ENCODE measurements at regions not wholly inside any gene's neighbourhood (a gene's known extent, or its start where the extent isn't known, plus 50 kb on each side); places are given as distances from the start of the nearest gene placed in this dataset.

DNA sequence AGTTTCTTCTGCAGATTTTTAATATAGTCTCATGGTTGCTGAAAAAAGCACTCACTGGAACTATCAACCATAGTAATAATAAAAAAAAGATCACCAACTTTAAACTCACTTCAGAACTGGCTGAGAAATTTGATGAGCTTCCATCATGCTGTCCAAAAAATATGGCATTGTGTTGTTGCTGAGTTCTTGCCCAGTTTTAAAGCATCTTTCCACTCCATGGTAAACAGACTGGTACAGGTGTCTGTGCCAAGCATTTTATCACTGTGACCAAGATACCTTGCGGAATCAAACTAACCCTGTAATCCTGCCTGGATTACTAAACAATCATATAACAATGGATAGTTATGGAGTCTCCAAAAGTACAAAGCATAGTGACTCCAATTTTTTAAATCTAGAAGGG lies 360.3 kb upstream of the NOCT start:
- TF ChIP-seq ZNF8 (CRISPR knock-in tag; IDR thresholded peaks at IDR 0.05) (no peak), PATZ1 (CRISPR knock-in tag; IDR thresholded peaks at IDR 0.05; ENCODE audit: borderline replicate concordance) (no peak), GLIS3 (CRISPR knock-in tag; IDR thresholded peaks at IDR 0.05) (no peak), ZC3H10 (CRISPR knock-in tag; IDR thresholded peaks at IDR 0.05) (no peak), OSR1 (CRISPR knock-in tag; IDR thresholded peaks at IDR 0.05) (no peak), CSDC2 (CRISPR knock-in tag; IDR thresholded peaks at IDR 0.05) (no peak), CSRNP3 (CRISPR knock-in tag; IDR thresholded peaks at IDR 0.05) (no peak), BACH2 (CRISPR knock-in tag; IDR thresholded peaks at IDR 0.05; ENCODE audit: borderline replicate concordance) (no peak), ZFP30 (CRISPR knock-in tag; IDR thresholded peaks at IDR 0.05) (no peak), TOX (CRISPR knock-in tag; IDR thresholded peaks at IDR 0.05; ENCODE audit: borderline replicate concordance) (no peak), ARNTL (CRISPR knock-in tag; IDR thresholded peaks at IDR 0.05; ENCODE audit: borderline replicate concordance, low read depth) (no peak), ZNF565 (CRISPR knock-in tag; conservative IDR thresholded peaks at IDR 0.05; ENCODE audit: low read depth) (no peak)
- TF ChIP-seq, protein P1, sequence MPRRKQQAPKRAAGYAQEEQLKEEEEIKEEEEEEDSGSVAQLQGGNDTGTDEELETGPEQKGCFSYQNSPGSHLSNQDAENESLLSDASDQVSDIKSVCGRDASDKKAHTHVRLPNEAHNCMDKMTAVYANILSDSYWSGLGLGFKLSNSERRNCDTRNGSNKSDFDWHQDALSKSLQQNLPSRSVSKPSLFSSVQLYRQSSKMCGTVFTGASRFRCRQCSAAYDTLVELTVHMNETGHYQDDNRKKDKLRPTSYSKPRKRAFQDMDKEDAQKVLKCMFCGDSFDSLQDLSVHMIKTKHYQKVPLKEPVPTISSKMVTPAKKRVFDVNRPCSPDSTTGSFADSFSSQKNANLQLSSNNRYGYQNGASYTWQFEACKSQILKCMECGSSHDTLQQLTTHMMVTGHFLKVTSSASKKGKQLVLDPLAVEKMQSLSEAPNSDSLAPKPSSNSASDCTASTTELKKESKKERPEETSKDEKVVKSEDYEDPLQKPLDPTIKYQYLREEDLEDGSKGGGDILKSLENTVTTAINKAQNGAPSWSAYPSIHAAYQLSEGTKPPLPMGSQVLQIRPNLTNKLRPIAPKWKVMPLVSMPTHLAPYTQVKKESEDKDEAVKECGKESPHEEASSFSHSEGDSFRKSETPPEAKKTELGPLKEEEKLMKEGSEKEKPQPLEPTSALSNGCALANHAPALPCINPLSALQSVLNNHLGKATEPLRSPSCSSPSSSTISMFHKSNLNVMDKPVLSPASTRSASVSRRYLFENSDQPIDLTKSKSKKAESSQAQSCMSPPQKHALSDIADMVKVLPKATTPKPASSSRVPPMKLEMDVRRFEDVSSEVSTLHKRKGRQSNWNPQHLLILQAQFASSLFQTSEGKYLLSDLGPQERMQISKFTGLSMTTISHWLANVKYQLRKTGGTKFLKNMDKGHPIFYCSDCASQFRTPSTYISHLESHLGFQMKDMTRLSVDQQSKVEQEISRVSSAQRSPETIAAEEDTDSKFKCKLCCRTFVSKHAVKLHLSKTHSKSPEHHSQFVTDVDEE (CRISPR knock-in tag; IDR thresholded peaks at IDR 0.05): no peak
- no peak for ATAC-seq

DNA sequence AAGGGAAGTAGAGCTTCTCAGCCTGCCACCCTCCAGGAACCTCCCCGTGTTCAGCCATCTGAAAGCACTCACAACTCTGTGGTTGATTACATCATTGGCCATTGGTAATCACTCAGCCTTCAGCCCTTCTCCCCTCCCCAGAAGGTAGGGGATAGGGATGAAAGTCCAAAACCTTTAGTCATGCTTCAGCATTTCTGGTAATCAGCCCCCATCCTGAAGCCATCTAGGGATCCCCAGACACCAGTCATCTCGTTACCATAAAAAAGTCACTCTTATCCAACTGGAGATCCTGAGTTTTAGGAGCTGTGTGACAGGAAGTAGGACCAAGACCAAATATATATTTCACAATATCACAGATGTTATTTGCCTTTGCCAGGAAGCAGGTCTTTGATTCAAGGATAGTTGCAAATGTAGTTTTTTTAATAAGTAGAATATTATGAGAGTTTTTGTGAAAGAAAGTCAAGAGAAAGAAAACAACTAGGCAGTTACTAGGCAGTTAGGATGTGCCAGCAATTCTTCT lies 364.6 kb upstream of the NOCT start:
- no peak for TF ChIP-seq ZFP3 (CRISPR knock-in tag; IDR thresholded peaks at IDR 0.05)
- TF ChIP-seq TCF4 (CRISPR knock-in tag; IDR thresholded peaks at IDR 0.05; ENCODE audit: borderline replicate concordance): no peak
- TF ChIP-seq PATZ1 (CRISPR knock-in tag; IDR thresholded peaks at IDR 0.05; ENCODE audit: borderline replicate concordance): no peak
- TF ChIP-seq ARNTL (CRISPR knock-in tag; IDR thresholded peaks at IDR 0.05; ENCODE audit: borderline replicate concordance, low read depth): no peak
- TF ChIP-seq SNAI2 (CRISPR knock-in tag; IDR thresholded peaks at IDR 0.05): no peak
- no peak for TF ChIP-seq ZC3H10 (CRISPR knock-in tag; IDR thresholded peaks at IDR 0.05)
- no peak for TF ChIP-seq ZNF8 (CRISPR knock-in tag; IDR thresholded peaks at IDR 0.05)
- TF ChIP-seq RARB (CRISPR knock-in tag; IDR thresholded peaks at IDR 0.05): no peak
- no peak for ATAC-seq

DNA sequence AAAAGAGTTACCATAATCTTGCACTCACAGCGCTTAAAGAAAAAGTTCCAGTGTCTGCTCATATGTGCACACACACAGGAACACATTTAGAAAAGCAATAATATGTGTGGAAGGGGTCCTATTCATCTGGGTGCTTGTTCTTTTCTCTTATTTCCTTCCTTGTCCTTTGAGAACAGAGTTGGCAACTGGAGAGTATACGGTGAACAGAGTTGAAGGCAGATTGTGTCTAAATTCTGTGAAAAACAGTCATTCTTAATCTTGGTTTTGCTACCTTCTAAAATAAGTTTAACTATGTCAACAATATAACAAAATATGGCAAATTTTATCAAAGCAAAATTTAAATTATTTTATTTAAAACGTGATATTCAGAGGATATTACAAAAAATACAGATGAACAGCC lies 365.1 kb upstream of the NOCT start:
- TF ChIP-seq PATZ1 (CRISPR knock-in tag; IDR thresholded peaks at IDR 0.05; ENCODE audit: borderline replicate concordance): no peak
- ATAC-seq: no peak

- no peak for ATAC-seq
- TF ChIP-seq SNAI2 (CRISPR knock-in tag; IDR thresholded peaks at IDR 0.05) (no peak), ZFP3 (CRISPR knock-in tag; IDR thresholded peaks at IDR 0.05) (no peak), CSRNP3 (CRISPR knock-in tag; IDR thresholded peaks at IDR 0.05) (no peak), POU6F1 (CRISPR knock-in tag; IDR thresholded peaks at IDR 0.05; ENCODE audit: borderline replicate concordance, low read depth) (no peak), ZNF70 (CRISPR knock-in tag; IDR thresholded peaks at IDR 0.05) (no peak), ESRRG (CRISPR knock-in tag; IDR thresholded peaks at IDR 0.05) (no peak), RARB (CRISPR knock-in tag; IDR thresholded peaks at IDR 0.05) (no peak), ISL1 (CRISPR knock-in tag; IDR thresholded peaks at IDR 0.05) (no peak), TCF4 (CRISPR knock-in tag; IDR thresholded peaks at IDR 0.05; ENCODE audit: borderline replicate concordance) (no peak), TOX (CRISPR knock-in tag; IDR thresholded peaks at IDR 0.05; ENCODE audit: borderline replicate concordance) (no peak), BACH2 (CRISPR knock-in tag; IDR thresholded peaks at IDR 0.05; ENCODE audit: borderline replicate concordance) (no peak)
Measured at GRCh38 chr4:138647433-138647832, 368.1 kb upstream of the NOCT start.

All from SK-N-SH treated with all-trans-retinoic acid at 6 μM for 48 hours (cell line).